ENCODE measurements at regions not wholly inside any gene's neighbourhood (a gene's known extent, or its start where the extent isn't known, plus 50 kb on each side); places are given as distances from the start of the nearest gene placed in this dataset.
A peak's percentile ranks its signal among the peaks of the same experiment; 100 is the strongest.

GRCh38 chr2:240346015-240346752 lies 89.3 kb upstream of the GPC1 start:
- Histone ChIP-seq H3K9me3 (ENCODE audit: control insufficient read depth in 4 of 4, insufficient read depth in 3 of 4, low read length in 3 of 4) (peaks cover 0 to 17% (median 2%) of the 10 kb centered on the region in 4 donors), H3K36me3 (ENCODE audit: control insufficient read depth in 4 of 4, insufficient read depth in 4 of 4, low read length in 4 of 4) (no peaks in the 10 kb centered on the region), H3K4me1 (ENCODE audit: control insufficient read depth in 5 of 5, insufficient read depth in 5 of 5, low read length in 5 of 5) (peaks cover 0 to 9% (median 0%) of the 10 kb centered on the region in 5 donors), H3K27me3 (ENCODE audit: control insufficient read depth in 3 of 3, insufficient read depth in 3 of 3, low read length in 2 of 3) (peaks cover 0 to 5% (median 0%) of the 10 kb centered on the region in 3 donors), H3K4me3 (no peak overlapping the region), H3K9ac (ENCODE audit: insufficient read depth in 1 of 2, low read length in 2 of 2) (no peak overlapping the region), H3K27ac (ENCODE audit: low read depth in 1 of 2, low read length in 1 of 2) (no peak overlapping the region)
- peak in 1 of 3 donors; percentile 9 for DNase-seq
- no peak for TF ChIP-seq CTCF (IDR thresholded peaks at IDR 0.05; ENCODE audit: control extremely low read depth, extremely low read depth)
- 89 to 91% methylated on average over 16 of the region's 16 CpGs for whole genome bisulfite sequencing, 2 donors
- ATAC-seq (ENCODE audit: insufficient read depth, low FRiP score): no peak

- H3K9me3 ChIP-seq (ENCODE audit: control insufficient read depth in 4 of 4, insufficient read depth in 3 of 4, low read length in 3 of 4): peaks cover 0 to 15% (median 2%) of the 10 kb centered on the region in 4 donors
- ATAC-seq (ENCODE audit: insufficient read depth, low FRiP score) (no peak), DNase-seq (peak in 1 of 3 donors; percentile 7)
- peaks cover 0 to 16% (median 0%) of the 10 kb centered on the region in 5 donors for H3K4me1 ChIP-seq (ENCODE audit: control insufficient read depth in 5 of 5, insufficient read depth in 5 of 5, low read length in 5 of 5)
- 79 to 89% methylated on average over 20 of the region's 20 CpGs for WGBS, 2 donors
- no peak overlapping the region for H3K9ac ChIP-seq (ENCODE audit: insufficient read depth in 1 of 2, low read length in 2 of 2)
- H3K36me3 ChIP-seq (ENCODE audit: control insufficient read depth in 4 of 4, insufficient read depth in 4 of 4, low read length in 4 of 4): no peaks in the 10 kb centered on the region
- TF ChIP-seq CTCF (IDR thresholded peaks at IDR 0.05; ENCODE audit: control extremely low read depth, extremely low read depth): no peak
- peaks cover 0 to 5% (median 0%) of the 10 kb centered on the region in 3 donors for H3K27me3 ChIP-seq (ENCODE audit: control insufficient read depth in 3 of 3, insufficient read depth in 3 of 3, low read length in 2 of 3)
- no peak overlapping the region for H3K27ac ChIP-seq (ENCODE audit: low read depth in 1 of 2, low read length in 1 of 2)
- no peak overlapping the region for H3K4me3 ChIP-seq
Measured at GRCh38 chr2:240346753-240347372, 88.6 kb upstream of the GPC1 start.

- WGBS, 2 donors: 85 to 88% methylated on average over 13 of the region's 13 CpGs
Measured at GRCh38 chr2:240347373-240347940, 88.0 kb upstream of the GPC1 start.

More at GRCh38 chr2:240347373-240347940, 88.0 kb upstream of the GPC1 start:
- no peak for DNase-seq
- peaks cover 0 to 20% (median 0%) of the 10 kb centered on the region in 5 donors for H3K4me1 ChIP-seq (ENCODE audit: control insufficient read depth in 5 of 5, insufficient read depth in 5 of 5, low read length in 5 of 5)
- peaks cover 0 to 5% (median 0%) of the 10 kb centered on the region in 3 donors for H3K27me3 ChIP-seq (ENCODE audit: control insufficient read depth in 3 of 3, insufficient read depth in 3 of 3, low read length in 2 of 3)
- no peak for TF ChIP-seq CTCF (IDR thresholded peaks at IDR 0.05; ENCODE audit: control extremely low read depth, extremely low read depth)
- H3K9me3 ChIP-seq (ENCODE audit: control insufficient read depth in 4 of 4, insufficient read depth in 3 of 4, low read length in 3 of 4): peaks cover 0 to 15% (median 2%) of the 10 kb centered on the region in 4 donors
- H3K27ac ChIP-seq (ENCODE audit: low read depth in 1 of 2, low read length in 1 of 2): no peak overlapping the region
- no peaks in the 10 kb centered on the region for H3K36me3 ChIP-seq (ENCODE audit: control insufficient read depth in 4 of 4, insufficient read depth in 4 of 4, low read length in 4 of 4)
- ATAC-seq (ENCODE audit: insufficient read depth, low FRiP score): no peak
- H3K4me3 ChIP-seq: no peak overlapping the region
- no peak overlapping the region for H3K9ac ChIP-seq (ENCODE audit: insufficient read depth in 1 of 2, low read length in 2 of 2)

All from lung (tissue), 11 donors.